Trophoblast cell (in vitro differentiated cells and primary cell): ENCODE measurements at regions not wholly inside any gene's neighbourhood (a gene's known extent, or its start where the extent isn't known, plus 50 kb on each side); places are given as distances from the start of the nearest gene placed in this dataset.
"Not testable (repeated sequence)": the region's sequence is repeated elsewhere in the genome, so short reads cannot be mapped to it uniquely, and the experiment has no call there.

Source experiments
- DNase-seq, 2 donors: peaks; one replicate each; pipeline ENCODE4 v3.0.0-alpha.2; 2016
- H2AFZ ChIP-seq: 2 replicates; pipeline ENCODE4 v1.6.1; 2013; ENCODE audit warnings: low read length, moderate library complexity, mild to moderate bottlenecking; ENCODE audit not compliant: insufficient read depth, poor library complexity
- H2AK5ac ChIP-seq: 2 replicates; pipeline ENCODE4 v1.6.1; 2013; ENCODE audit warnings: mild to moderate bottlenecking, low read length
- H2BK120ac ChIP-seq: 2 replicates; pipeline ENCODE4 v1.6.1; 2013; ENCODE audit warnings: low read length, mild to moderate bottlenecking, moderate library complexity; ENCODE audit not compliant: insufficient read depth, poor library complexity
- H2BK12ac ChIP-seq: 2 replicates; pipeline ENCODE4 v1.6.1; 2013; ENCODE audit warnings: mild to moderate bottlenecking, low read length, moderate library complexity
- H2BK5ac ChIP-seq: 2 replicates; pipeline ENCODE4 v1.6.1; 2013; ENCODE audit warnings: low read length, low read depth, moderate library complexity, mild to moderate bottlenecking; ENCODE audit not compliant: poor library complexity
- H3K14ac ChIP-seq: 2 replicates; pipeline ENCODE4 v1.6.1; 2013; ENCODE audit warnings: mild to moderate bottlenecking, low read length
- H3K18ac ChIP-seq: 2 replicates; pipeline ENCODE4 v1.6.1; 2013; ENCODE audit warnings: mild to moderate bottlenecking, low read length
- H3K23ac ChIP-seq: 2 replicates; pipeline ENCODE4 v1.6.1; 2013; ENCODE audit warnings: low read length
- H3K27ac ChIP-seq: 2 replicates; pipeline ENCODE4 v1.5.1; 2013; ENCODE audit warnings: low read depth, mild to moderate bottlenecking, inconsistent platforms, low read length, moderate library complexity
- H3K27me3 ChIP-seq: 2 replicates; pipeline ENCODE4 v1.6.1; 2013; ENCODE audit warnings: inconsistent platforms, mild to moderate bottlenecking, low read length, moderate library complexity; ENCODE audit not compliant: insufficient read depth
- H3K36me3 ChIP-seq, 2 experiments: 1 replicate in 1 of 2; 2 replicates in 1 of 2; pipeline ENCODE4 v1.6.1; 2013; ENCODE audit warnings: low read length in 2 of 2, mild to moderate bottlenecking in 2 of 2, moderate library complexity in 1 of 2; ENCODE audit not compliant: insufficient read depth in 2 of 2, control insufficient read depth in 1 of 2
- H3K4ac ChIP-seq: 2 replicates; pipeline ENCODE4 v1.6.1; 2013; ENCODE audit warnings: low read depth, mild to moderate bottlenecking, low read length, moderate library complexity
- H3K4me1 ChIP-seq, 2 experiments: 1 replicate in 1 of 2; 2 replicates in 1 of 2; pipeline ENCODE4 v1.6.1; 2013; ENCODE audit warnings: low read length in 2 of 2, mild to moderate bottlenecking in 2 of 2, moderate library complexity in 1 of 2; ENCODE audit not compliant: insufficient read depth in 2 of 2, control insufficient read depth in 1 of 2
- H3K4me2 ChIP-seq: 2 replicates; pipeline ENCODE4 v1.6.1; 2013; ENCODE audit warnings: inconsistent platforms, mild to moderate bottlenecking, low read length, moderate library complexity
- H3K4me3 ChIP-seq: 2 replicates; pipeline ENCODE4 v1.5.1; 2013; ENCODE audit warnings: mild to moderate bottlenecking, low read depth, low read length, inconsistent platforms
- H3K79me1 ChIP-seq: one replicate; pipeline ENCODE4 v1.6.1; 2013; ENCODE audit warnings: low read length
- H3K79me2 ChIP-seq: 2 replicates; pipeline ENCODE4 v1.6.1; 2013; ENCODE audit warnings: low read length, mild to moderate bottlenecking; ENCODE audit not compliant: control insufficient read depth, insufficient read depth, poor library complexity
- H3K9ac ChIP-seq: 2 replicates; pipeline ENCODE4 v1.6.1; 2013; ENCODE audit warnings: mild to moderate bottlenecking, low read length
- H3K9me3 ChIP-seq: 2 replicates; pipeline ENCODE4 v1.6.1; 2013; ENCODE audit warnings: low read depth, mild to moderate bottlenecking, control low read depth, inconsistent platforms, low read length; ENCODE audit not compliant: insufficient read depth
- H4K12ac ChIP-seq: 2 replicates; pipeline ENCODE4 v1.6.1; 2013; ENCODE audit warnings: low read depth, mild to moderate bottlenecking, low read length, moderate library complexity
- H4K8ac ChIP-seq: 2 replicates; pipeline ENCODE4 v1.6.1; 2013; ENCODE audit warnings: low read depth, mild to moderate bottlenecking, low read length, moderate library complexity
- H4K91ac ChIP-seq: one replicate; pipeline ENCODE4 v1.6.1; 2013; ENCODE audit warnings: low read depth, mild to moderate bottlenecking, low read length, moderate library complexity
- whole genome bisulfite sequencing: extraction: QIAGEN DNeasy Blood & Tissue Kit; methylation state at CpG from one replicate; pipeline ENCODE4 v1.1.7; 2013; ENCODE audit warnings: missing lambda C conversion rate; ENCODE audit not compliant: insufficient read length, insufficient coverage; ENCODE audit errors: extremely low coverage; 5-methylcytosine and 5-hydroxymethylcytosine counted together

DNA sequence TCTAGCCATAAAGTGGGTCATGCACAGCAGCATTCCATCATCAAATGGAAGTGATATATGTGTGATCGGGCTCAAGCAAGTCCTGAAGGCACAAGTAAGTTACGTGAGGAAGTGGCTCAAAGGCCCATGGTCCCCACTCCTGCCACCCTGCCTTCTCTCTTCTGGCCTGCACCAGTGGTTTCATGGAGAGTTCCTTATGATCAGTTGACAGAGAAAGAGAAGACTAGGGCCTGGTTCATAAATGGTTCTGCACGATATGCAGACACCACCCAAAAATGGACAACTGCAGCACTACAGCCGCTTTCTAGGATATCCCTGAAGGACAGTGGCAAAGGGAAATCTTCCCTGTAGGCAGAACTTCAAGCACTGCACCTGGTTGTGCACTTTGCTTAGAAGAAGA lies 412.6 kb upstream of the SMIM21 start:
- H2BK12ac ChIP-seq: no peak overlapping the region

DNA sequence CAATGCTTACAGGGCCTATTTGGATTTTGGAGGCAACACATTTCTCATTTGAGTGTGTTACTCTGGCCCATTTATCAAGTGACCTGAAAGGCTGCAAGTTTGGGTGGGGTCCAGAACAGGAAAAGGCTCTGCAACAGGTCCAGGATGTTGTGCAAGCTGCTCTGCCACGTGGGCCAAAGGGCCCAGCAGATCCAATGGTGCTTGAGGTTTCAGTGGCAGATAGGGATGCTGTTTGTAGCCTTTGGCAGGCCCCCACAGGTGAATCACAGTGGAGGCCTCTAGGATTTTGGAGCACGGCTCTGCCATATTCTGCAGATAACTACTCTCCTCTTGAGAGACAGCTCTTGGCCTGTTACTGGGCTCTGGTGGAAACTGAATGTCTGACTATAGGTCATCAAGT lies 412.2 kb upstream of the SMIM21 start:
- not testable (repeated sequence) for H3K4me3 ChIP-seq, H4K12ac ChIP-seq, H4K8ac ChIP-seq, H3K79me2 ChIP-seq, H4K91ac ChIP-seq, H3K27ac ChIP-seq, H3K14ac ChIP-seq, H3K23ac ChIP-seq, H2BK12ac ChIP-seq, H2AK5ac ChIP-seq, H3K4ac ChIP-seq, H2BK120ac ChIP-seq, H3K18ac ChIP-seq, H3K36me3 ChIP-seq, H2BK5ac ChIP-seq, H3K9ac ChIP-seq, H2AFZ ChIP-seq, H3K9me3 ChIP-seq, H3K4me2 ChIP-seq, H3K79me1 ChIP-seq, H3K27me3 ChIP-seq, DNase-seq, H3K4me1 ChIP-seq
- WGBS: no CpG with 5 or more reads among the region's 2 CpGs

More for the DNA sequence above, 412.6 kb upstream of the SMIM21 start:
- H2BK5ac ChIP-seq: no peak overlapping the region
- H2AFZ ChIP-seq: no peak overlapping the region
- no peak overlapping the region for H3K4ac ChIP-seq
- no peak overlapping the region for H3K18ac ChIP-seq
- no peak overlapping the region for H4K91ac ChIP-seq
- no peak for DNase-seq
- H4K12ac ChIP-seq: no peak overlapping the region
- H2AK5ac ChIP-seq: no peak overlapping the region
- no peak overlapping the region for H3K23ac ChIP-seq
- no peak overlapping the region for H4K8ac ChIP-seq
- no CpG with 5 or more reads among the region's 4 CpGs for WGBS
- H3K4me2 ChIP-seq: no peak overlapping the region
- H3K79me2 ChIP-seq: no peaks in the 10 kb centered on the region
- H3K27me3 ChIP-seq: no peaks in the 10 kb centered on the region
- H3K4me3 ChIP-seq: no peak overlapping the region
- H3K27ac ChIP-seq: no peak overlapping the region
- H3K9ac ChIP-seq: no peak overlapping the region
- no peaks in the 10 kb centered on the region for H3K4me1 ChIP-seq
- H3K79me1 ChIP-seq: no peaks in the 10 kb centered on the region
- no peak overlapping the region for H3K14ac ChIP-seq
- no peaks in the 10 kb centered on the region for H3K9me3 ChIP-seq
- no peak overlapping the region for H2BK120ac ChIP-seq
- H3K36me3 ChIP-seq: no peaks in the 10 kb centered on the region

DNA sequence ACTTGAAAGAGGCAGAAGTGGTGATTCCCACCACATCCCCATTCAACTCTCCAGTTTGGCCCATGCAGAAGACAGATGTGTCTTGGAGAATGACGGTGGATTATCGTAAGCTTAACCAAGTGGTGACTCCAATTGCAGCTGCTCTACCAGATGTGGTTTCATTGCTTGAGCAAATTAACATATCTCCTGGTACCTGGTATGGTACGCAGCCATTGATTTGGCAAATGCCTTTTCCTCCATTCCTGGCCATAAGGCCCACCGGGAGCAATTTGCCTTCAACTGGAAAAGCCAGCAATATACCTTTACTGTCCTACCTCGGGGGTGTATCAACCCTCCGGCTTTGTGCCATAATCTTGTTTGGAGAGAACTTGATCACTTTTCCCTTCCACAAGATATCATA lies 411.5 kb upstream of the SMIM21 start:
- no peak overlapping the region for H3K9ac ChIP-seq
- no peaks in the 10 kb centered on the region for H3K36me3 ChIP-seq
- H2BK120ac ChIP-seq: no peak overlapping the region
- H3K23ac ChIP-seq: no peak overlapping the region
- no peak overlapping the region for H2AFZ ChIP-seq
- no peak overlapping the region for H2BK12ac ChIP-seq
- H3K9me3 ChIP-seq: no peaks in the 10 kb centered on the region
- DNase-seq: no peak
- no peak overlapping the region for H4K91ac ChIP-seq
- no peak overlapping the region for H3K4me2 ChIP-seq
- no peaks in the 10 kb centered on the region for H3K4me1 ChIP-seq
- no CpG with 5 or more reads among the region's 6 CpGs for WGBS
- H3K79me2 ChIP-seq: no peaks in the 10 kb centered on the region
- no peak overlapping the region for H4K12ac ChIP-seq
- H3K4me3 ChIP-seq: no peak overlapping the region
- H4K8ac ChIP-seq: no peak overlapping the region
- H2BK5ac ChIP-seq: no peak overlapping the region
- H2AK5ac ChIP-seq: no peak overlapping the region
- no peaks in the 10 kb centered on the region for H3K79me1 ChIP-seq
- no peak overlapping the region for H3K4ac ChIP-seq
- no peaks in the 10 kb centered on the region for H3K27me3 ChIP-seq
- no peak overlapping the region for H3K18ac ChIP-seq
- no peak overlapping the region for H3K14ac ChIP-seq
- no peak overlapping the region for H3K27ac ChIP-seq

DNA sequence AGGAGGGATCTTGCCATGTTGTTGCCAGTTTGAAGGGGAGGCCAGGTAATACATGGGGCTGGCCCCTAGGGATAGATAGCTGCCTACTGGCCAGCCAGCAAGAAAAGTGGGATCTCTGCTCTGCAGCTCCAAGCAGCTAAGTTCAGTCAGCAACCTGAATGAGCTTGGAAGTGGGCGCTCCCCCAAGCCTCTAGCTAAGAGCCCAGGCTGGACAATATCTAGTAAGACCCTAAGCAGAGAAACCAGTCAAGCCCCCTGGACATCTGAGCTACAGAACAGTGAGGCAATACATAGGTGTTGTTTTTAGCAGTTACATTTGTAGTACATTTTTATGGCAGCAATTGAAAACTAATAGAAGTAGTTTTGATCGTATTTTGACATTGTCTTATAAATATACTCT lies 409.8 kb upstream of the SMIM21 start:
- no peaks in the 10 kb centered on the region for H3K27me3 ChIP-seq
- H3K18ac ChIP-seq: no peak overlapping the region
- WGBS: no CpG with 5 or more reads among the region's 2 CpGs
- H2BK12ac ChIP-seq: no peak overlapping the region
- no peaks in the 10 kb centered on the region for H3K36me3 ChIP-seq
- H3K4me1 ChIP-seq: no peaks in the 10 kb centered on the region
- no peak overlapping the region for H3K23ac ChIP-seq
- no peak overlapping the region for H3K4me3 ChIP-seq
- no peak overlapping the region for H3K4ac ChIP-seq
- no peak overlapping the region for H2AFZ ChIP-seq
- no peak overlapping the region for H4K8ac ChIP-seq
- peaks cover 2% of the 10 kb centered on the region for H3K9me3 ChIP-seq
- no peak overlapping the region for H2BK5ac ChIP-seq
- no peak overlapping the region for H4K91ac ChIP-seq
- H3K4me2 ChIP-seq: no peak overlapping the region
- H3K79me1 ChIP-seq: no peaks in the 10 kb centered on the region
- H4K12ac ChIP-seq: no peak overlapping the region
- no peak overlapping the region for H3K9ac ChIP-seq
- no peak overlapping the region for H3K27ac ChIP-seq
- H2BK120ac ChIP-seq: no peak overlapping the region
- H2AK5ac ChIP-seq: no peak overlapping the region
- no peak for DNase-seq
- no peak overlapping the region for H3K14ac ChIP-seq
- no peaks in the 10 kb centered on the region for H3K79me2 ChIP-seq
